Peyer's patch (tissue), 4 donors: ENCODE measurements at regions not wholly inside any gene's neighbourhood (a gene's known extent, or its start where the extent isn't known, plus 50 kb on each side); places are given as distances from the start of the nearest gene placed in this dataset.

Experiments
- DNase-seq, 3 donors: peaks; one replicate each; pipeline ENCODE4 v3.0.0-alpha.2; 2017 to 2019
- H3K27ac ChIP-seq, 4 donors: fragments of 200-600 bp; sonication (generic); one replicate each; pipeline ENCODE4 v1.5.1; 2016 to 2019
- H3K27me3 ChIP-seq, 2 donors: fragments of 200-600 bp; sonication (generic); one replicate each; pipeline ENCODE4 v1.5.1; 2019
- H3K36me3 ChIP-seq, 3 donors: fragments of 200-600 bp; sonication (generic); one replicate each; pipeline ENCODE4 v1.5.1; 2016 to 2019
- H3K4me1 ChIP-seq, 4 donors: fragments of 200-600 bp; sonication (generic); one replicate each; pipeline ENCODE4 v1.5.1; 2016 to 2019
- H3K4me3 ChIP-seq, 4 donors: fragments of 200-600 bp; sonication (generic); 1 replicate in 3 of 4; 2 replicates in 1 of 4; pipeline ENCODE4 v1.5.1; 2016 to 2019; ENCODE audit warnings: mild to moderate bottlenecking in 1 of 4
- H3K9me3 ChIP-seq, 4 donors: fragments of 200-600 bp; sonication (generic); one replicate each; pipeline ENCODE4 v1.5.1; 2016 to 2019; ENCODE audit warnings: mild to moderate bottlenecking in 1 of 4
- POLR2A ChIP-seq, 2 donors: fragments of 450-650 bp; IDR thresholded peaks; one replicate each; pipeline ENCODE4 v1.5.1; 2017; ENCODE audit warnings: antibody characterized with exemption in 2 of 2, mild to moderate bottlenecking in 2 of 2, moderate library complexity in 2 of 2
- TF ChIP-seq, protein P1 (sequence below), 6 experiments: fragments of 450-650 bp in 4 of 6; fragments of 200-600 bp in 2 of 6; sonication (generic) in 1 of 6; IDR thresholded peaks; one replicate each; pipeline ENCODE4 v1.5.1; 2017 to 2019; ENCODE audit warnings: antibody characterized with exemption in 6 of 6, mild to moderate bottlenecking in 3 of 6, moderate library complexity in 1 of 6

DNA sequence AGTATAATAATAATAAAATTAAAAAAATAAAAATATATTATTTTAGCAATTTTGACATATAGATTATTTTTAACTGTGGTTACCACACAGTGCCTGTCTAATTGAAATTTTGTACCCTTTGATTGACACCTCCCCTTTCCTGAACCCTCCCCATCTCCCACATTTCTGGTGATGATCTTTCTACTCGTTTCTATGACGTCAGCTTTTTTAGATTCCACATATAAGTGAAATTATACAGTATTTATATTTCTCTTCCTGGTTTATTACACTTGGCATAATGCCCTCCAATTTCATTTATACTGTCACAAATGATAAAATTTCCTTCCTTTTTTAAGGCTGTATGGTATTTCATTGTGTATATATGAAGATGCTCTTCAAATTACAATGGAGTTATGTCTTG lies 258.1 kb upstream of the PTCHD4 start:
- Histone ChIP-seq H3K4me3 (no peak overlapping the region), H3K27ac (no peak overlapping the region), H3K36me3 (no peaks in the 10 kb centered on the region), H3K9me3 (no peaks in the 10 kb centered on the region), H3K4me1 (no peaks in the 10 kb centered on the region), H3K27me3 (no peaks in the 10 kb centered on the region)
- no peak for TF ChIP-seq POLR2A (IDR thresholded peaks at IDR 0.05)
- TF ChIP-seq, protein P1, sequence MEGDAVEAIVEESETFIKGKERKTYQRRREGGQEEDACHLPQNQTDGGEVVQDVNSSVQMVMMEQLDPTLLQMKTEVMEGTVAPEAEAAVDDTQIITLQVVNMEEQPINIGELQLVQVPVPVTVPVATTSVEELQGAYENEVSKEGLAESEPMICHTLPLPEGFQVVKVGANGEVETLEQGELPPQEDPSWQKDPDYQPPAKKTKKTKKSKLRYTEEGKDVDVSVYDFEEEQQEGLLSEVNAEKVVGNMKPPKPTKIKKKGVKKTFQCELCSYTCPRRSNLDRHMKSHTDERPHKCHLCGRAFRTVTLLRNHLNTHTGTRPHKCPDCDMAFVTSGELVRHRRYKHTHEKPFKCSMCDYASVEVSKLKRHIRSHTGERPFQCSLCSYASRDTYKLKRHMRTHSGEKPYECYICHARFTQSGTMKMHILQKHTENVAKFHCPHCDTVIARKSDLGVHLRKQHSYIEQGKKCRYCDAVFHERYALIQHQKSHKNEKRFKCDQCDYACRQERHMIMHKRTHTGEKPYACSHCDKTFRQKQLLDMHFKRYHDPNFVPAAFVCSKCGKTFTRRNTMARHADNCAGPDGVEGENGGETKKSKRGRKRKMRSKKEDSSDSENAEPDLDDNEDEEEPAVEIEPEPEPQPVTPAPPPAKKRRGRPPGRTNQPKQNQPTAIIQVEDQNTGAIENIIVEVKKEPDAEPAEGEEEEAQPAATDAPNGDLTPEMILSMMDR (IDR thresholded peaks at IDR 0.05) = no peak
- no peak for DNase-seq

DNA sequence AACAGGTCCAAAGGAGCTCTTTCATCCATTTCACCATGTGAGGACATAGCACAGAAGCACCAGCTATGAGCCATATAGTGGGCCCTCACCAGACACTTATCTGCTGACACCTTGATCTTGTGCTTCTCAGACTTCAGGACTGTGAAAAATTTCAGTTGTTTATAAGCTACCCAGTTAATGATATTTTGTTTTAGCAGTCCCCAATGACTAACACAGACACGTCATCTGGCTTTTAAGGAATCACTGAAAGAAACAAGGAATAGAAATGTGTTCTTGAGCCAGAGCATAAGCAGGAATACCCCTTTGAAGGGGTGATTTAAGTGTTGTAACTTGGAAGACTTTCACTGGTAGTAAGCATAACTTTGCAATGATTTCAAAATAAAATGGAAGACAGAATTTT lies 214.7 kb upstream of the PTCHD4 start:
- no peak for TF ChIP-seq POLR2A (IDR thresholded peaks at IDR 0.05)
- TF ChIP-seq, protein P1 (IDR thresholded peaks at IDR 0.05) = no peak
- H3K36me3 ChIP-seq = no peaks in the 10 kb centered on the region
- H3K27me3 ChIP-seq = no peaks in the 10 kb centered on the region
- no peak for DNase-seq
- no peak overlapping the region for H3K4me3 ChIP-seq
- H3K4me1 ChIP-seq = no peaks in the 10 kb centered on the region
- no peaks in the 10 kb centered on the region for H3K9me3 ChIP-seq
- no peak overlapping the region for H3K27ac ChIP-seq

DNA sequence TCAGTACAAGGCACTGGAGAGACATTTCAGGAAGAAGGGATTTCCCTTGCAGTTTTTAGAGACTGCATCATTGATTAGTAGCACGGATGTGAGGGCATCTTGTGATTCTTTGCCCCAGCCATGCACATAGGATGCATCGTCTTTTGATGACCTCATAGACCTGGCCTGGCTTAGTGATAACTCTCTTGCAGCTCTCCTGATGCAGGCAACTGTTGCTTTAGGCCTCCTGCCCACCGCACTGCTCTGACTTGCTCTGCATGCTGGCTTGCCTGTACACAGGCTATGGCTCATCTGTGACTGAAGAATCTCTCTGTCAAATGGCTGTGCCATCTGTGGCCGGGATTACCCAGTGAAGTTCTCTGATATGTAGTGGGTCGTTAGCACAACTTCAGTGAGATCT lies 207.7 kb upstream of the PTCHD4 start:
- H3K36me3 ChIP-seq = no peaks in the 10 kb centered on the region
- H3K4me1 ChIP-seq = no peaks in the 10 kb centered on the region
- no peaks in the 10 kb centered on the region for H3K9me3 ChIP-seq
- no peaks in the 10 kb centered on the region for H3K27me3 ChIP-seq
- H3K4me3 ChIP-seq = no peak overlapping the region
- no peak overlapping the region for H3K27ac ChIP-seq
- no peak for TF ChIP-seq POLR2A (IDR thresholded peaks at IDR 0.05)
- TF ChIP-seq, protein P1 (IDR thresholded peaks at IDR 0.05) = no peak
- DNase-seq = no peak

DNA sequence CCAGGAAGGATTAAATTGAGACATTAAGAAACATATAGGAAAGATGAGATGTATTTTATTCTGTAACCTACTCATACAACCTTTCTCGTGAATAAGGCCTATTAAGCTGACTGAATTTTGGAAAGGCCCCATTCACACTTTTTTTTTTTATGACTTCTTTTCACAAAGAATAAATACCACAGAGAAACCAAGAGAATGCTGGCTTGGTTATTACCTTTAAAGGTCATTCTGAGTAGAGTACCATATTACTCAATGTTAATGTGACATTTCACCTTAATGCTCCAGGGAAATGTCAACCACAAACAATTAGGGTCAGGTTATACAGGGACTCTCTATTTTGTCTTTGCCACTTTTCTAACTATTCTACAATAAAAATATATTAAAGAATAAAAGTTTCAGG lies 204.9 kb upstream of the PTCHD4 start:
- Histone ChIP-seq H3K27ac (no peak overlapping the region), H3K9me3 (no peaks in the 10 kb centered on the region), H3K27me3 (no peaks in the 10 kb centered on the region), H3K4me1 (no peaks in the 10 kb centered on the region), H3K4me3 (no peak overlapping the region), H3K36me3 (no peaks in the 10 kb centered on the region)
- DNase-seq = no peak
- TF ChIP-seq, protein P1 (IDR thresholded peaks at IDR 0.05) = no peak
- no peak for TF ChIP-seq POLR2A (IDR thresholded peaks at IDR 0.05)

DNA sequence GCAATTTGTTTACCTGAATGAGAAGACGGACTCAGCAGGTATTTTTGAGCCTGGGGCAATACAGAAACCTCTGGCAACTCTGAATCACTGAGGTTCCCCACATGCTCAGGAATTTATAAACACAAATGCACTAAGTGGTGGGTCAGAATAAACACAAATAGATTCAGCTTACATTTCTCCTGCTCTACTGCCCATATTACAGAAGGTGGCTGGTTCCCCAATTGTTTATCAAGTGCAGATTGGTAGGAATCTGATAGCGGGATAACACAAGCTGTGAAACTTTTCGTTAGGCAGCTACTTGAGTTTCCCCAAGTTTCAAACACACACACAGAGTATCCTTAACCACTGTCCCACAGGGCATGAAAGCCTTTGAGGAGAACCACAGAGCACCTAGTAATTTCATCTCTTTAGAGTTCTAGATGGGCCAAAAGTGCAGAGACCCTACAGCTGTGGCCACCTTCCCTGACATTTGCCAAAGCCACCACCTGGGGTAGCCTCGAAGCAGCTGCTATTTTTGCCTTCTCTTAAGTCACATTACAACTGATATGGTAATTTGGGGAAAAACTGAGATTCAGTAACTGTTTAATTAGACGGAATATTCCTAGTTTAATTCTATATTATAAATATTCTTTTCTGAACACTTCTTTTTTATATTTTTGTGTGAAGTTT lies 204.2 kb upstream of the PTCHD4 start:
- no peak overlapping the region for H3K27ac ChIP-seq
- H3K9me3 ChIP-seq = no peaks in the 10 kb centered on the region
- no peak for DNase-seq
- no peaks in the 10 kb centered on the region for H3K36me3 ChIP-seq
- H3K4me1 ChIP-seq = no peaks in the 10 kb centered on the region
- H3K4me3 ChIP-seq = no peak overlapping the region
- TF ChIP-seq POLR2A (IDR thresholded peaks at IDR 0.05) = no peak
- TF ChIP-seq, protein P1 (IDR thresholded peaks at IDR 0.05) = no peak
- H3K27me3 ChIP-seq = no peaks in the 10 kb centered on the region

DNA sequence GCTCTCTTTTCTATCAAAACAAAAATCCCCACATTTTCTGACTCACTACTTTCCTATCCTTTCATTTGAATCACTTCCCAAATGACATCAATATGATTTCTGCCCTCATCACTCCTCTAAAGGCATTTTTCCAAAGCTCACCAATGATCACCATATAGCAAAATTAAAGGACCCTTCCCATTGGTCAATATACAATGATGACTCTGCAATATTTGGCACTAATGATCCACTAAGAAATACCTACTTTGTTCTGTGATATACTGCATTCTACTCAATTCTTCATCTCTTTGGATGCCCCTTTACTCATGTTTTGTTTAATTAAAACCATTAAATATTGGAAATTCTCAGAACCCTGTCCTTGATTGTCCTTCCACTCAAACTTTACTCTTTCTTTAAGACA lies 200.3 kb upstream of the PTCHD4 start:
- no peak overlapping the region for H3K27ac ChIP-seq
- no peak overlapping the region for H3K4me3 ChIP-seq
- DNase-seq = no peak
- TF ChIP-seq, protein P1 (IDR thresholded peaks at IDR 0.05) = no peak
- TF ChIP-seq POLR2A (IDR thresholded peaks at IDR 0.05) = no peak
- H3K9me3 ChIP-seq = no peaks in the 10 kb centered on the region
- no peaks in the 10 kb centered on the region for H3K36me3 ChIP-seq
- H3K27me3 ChIP-seq = no peaks in the 10 kb centered on the region
- H3K4me1 ChIP-seq = no peaks in the 10 kb centered on the region
